ENCODE measurements at regions not wholly inside any gene's neighbourhood (a gene's known extent, or its start where the extent isn't known, plus 50 kb on each side); places are given as distances from the start of the nearest gene placed in this dataset.

DNA sequence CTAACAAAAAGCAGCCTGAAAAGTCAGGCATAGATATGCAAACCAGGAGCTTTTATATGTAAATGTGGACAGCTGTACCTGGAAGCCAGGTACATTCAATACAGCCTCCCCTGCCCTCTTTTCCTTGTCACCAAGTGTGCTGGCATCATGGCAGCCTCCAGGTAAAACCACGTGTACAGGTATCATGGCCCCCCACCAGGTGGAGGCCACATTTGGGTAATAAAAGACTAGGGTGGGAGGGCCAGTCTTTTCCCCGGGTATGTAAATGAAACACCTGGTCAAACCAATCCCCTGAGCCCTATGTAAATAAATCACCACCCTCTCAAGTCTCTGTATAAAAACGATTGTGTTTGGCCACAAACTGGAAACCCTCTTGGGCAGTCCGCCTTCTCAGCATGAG is 226.4 kb upstream of the GOT2 start:
- WGBS = 65% methylated on average over 4 of the region's 4 CpGs

DNA sequence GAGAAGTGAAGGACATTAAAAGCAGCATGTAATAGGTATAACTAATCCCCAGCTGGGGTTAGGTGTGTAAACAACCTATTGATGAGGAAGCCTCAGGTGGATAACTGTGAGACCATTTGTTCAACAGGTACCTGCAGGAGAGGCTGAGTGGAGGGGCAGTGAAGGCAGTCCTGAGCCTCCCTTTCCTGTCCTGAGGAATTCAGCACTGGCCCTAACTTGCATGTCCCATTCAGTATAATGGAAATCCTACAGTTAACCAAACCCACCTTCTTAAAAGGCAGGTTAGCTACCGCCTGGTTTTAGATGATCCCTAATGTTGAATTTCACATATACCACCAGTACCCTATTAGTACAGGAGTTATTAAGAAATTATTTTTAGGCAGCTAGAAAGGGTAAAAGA is 225.9 kb upstream of the GOT2 start:
- no peak for DNase-seq (ENCODE audit: low spot score)
- 100% methylated on average over 1 of the region's 1 CpG for WGBS
- H3K36me3 ChIP-seq = no peaks in the 10 kb centered on the region
- H3K27ac ChIP-seq = no peak overlapping the region
- no peaks in the 10 kb centered on the region for H3K27me3 ChIP-seq (replicated peaks; ENCODE audit: insufficient read depth)
- no peak for TF ChIP-seq POLR2A (IDR thresholded peaks at IDR 0.05)
- TF ChIP-seq, protein P1, sequence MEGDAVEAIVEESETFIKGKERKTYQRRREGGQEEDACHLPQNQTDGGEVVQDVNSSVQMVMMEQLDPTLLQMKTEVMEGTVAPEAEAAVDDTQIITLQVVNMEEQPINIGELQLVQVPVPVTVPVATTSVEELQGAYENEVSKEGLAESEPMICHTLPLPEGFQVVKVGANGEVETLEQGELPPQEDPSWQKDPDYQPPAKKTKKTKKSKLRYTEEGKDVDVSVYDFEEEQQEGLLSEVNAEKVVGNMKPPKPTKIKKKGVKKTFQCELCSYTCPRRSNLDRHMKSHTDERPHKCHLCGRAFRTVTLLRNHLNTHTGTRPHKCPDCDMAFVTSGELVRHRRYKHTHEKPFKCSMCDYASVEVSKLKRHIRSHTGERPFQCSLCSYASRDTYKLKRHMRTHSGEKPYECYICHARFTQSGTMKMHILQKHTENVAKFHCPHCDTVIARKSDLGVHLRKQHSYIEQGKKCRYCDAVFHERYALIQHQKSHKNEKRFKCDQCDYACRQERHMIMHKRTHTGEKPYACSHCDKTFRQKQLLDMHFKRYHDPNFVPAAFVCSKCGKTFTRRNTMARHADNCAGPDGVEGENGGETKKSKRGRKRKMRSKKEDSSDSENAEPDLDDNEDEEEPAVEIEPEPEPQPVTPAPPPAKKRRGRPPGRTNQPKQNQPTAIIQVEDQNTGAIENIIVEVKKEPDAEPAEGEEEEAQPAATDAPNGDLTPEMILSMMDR (IDR thresholded peaks at IDR 0.05) = no peak
- TF ChIP-seq POLR2AphosphoS5 (IDR thresholded peaks at IDR 0.05) = no peak
- H3K4me3 ChIP-seq = no peak overlapping the region
- intact Hi-C loops (cut with DNase I) = no loop called here
- H3K9me3 ChIP-seq = no peaks in the 10 kb centered on the region
- H3K4me1 ChIP-seq (replicated peaks) = no peaks in the 10 kb centered on the region

More for the DNA sequence above, 226.4 kb upstream of the GOT2 start:
- H3K4me1 ChIP-seq (replicated peaks) = no peaks in the 10 kb centered on the region
- TF ChIP-seq POLR2AphosphoS5 (IDR thresholded peaks at IDR 0.05) (no peak), POLR2A (IDR thresholded peaks at IDR 0.05) (no peak)
- TF ChIP-seq, protein P1 (IDR thresholded peaks at IDR 0.05) = no peak
- no peaks in the 10 kb centered on the region for H3K36me3 ChIP-seq
- no peak overlapping the region for H3K27ac ChIP-seq
- DNase-seq (ENCODE audit: low spot score) = no peak
- H3K9me3 ChIP-seq = no peaks in the 10 kb centered on the region
- no peaks in the 10 kb centered on the region for H3K27me3 ChIP-seq (replicated peaks; ENCODE audit: insufficient read depth)
- intact Hi-C loops (cut with DNase I) = no loop called here
- no peak overlapping the region for H3K4me3 ChIP-seq

DNA sequence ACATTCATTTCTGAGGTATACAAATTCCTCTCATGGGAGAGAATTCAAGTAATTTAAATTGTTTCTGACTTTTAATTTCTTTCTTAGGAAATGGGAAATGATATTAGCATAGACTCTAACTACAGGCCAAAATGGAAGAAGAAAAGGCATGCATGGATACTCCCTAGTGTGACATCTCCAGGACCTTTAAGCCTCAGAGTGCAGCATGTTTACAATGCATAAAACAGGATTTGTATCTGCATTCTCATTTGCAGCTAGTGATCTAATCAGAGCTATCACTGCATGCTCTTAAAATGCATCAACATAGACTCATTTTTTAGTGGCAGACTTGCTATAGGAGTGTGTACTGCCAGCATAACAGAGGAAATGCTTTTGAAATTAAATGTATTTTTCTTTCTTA is 224.6 kb upstream of the GOT2 start:
- intact Hi-C loops (cut with DNase I) = no loop called here
- Histone ChIP-seq H3K9me3 (no peaks in the 10 kb centered on the region), H3K4me3 (no peak overlapping the region), H3K27me3 (replicated peaks; ENCODE audit: insufficient read depth) (no peaks in the 10 kb centered on the region), H3K4me1 (replicated peaks) (no peaks in the 10 kb centered on the region), H3K36me3 (no peaks in the 10 kb centered on the region), H3K27ac (no peak overlapping the region)
- DNase-seq (ENCODE audit: low spot score) = no peak
- TF ChIP-seq POLR2AphosphoS5 (IDR thresholded peaks at IDR 0.05) (no peak), POLR2A (IDR thresholded peaks at IDR 0.05) (no peak)
- TF ChIP-seq, protein P1 (IDR thresholded peaks at IDR 0.05) = no peak

DNA sequence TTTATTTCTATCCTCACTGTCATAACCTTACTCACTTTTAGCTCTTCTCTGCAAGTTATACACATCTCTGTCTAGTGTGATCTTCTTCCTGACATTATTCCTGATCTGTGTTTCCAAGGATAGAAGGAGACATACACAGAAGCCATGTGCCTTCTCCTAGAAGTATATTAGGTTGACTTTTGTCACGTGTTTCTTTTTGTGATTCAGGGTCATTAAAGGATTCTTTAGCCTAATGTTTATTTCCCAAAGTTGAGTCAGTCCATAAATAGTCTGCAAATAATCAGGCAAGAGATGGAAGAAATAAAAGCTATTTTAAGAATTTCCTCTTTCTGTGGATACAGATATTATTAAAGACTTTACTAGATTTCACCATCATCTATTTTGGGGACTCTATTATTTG is 214.1 kb upstream of the GOT2 start:
- H3K4me1 ChIP-seq (replicated peaks) = no peaks in the 10 kb centered on the region
- 41% methylated on average over 1 of the region's 1 CpG for WGBS
- no peak for DNase-seq (ENCODE audit: low spot score)
- no peak overlapping the region for H3K27ac ChIP-seq
- H3K9me3 ChIP-seq = no peaks in the 10 kb centered on the region
- no peak overlapping the region for H3K4me3 ChIP-seq
- TF ChIP-seq, protein P1 (IDR thresholded peaks at IDR 0.05) = no peak
- no peak for TF ChIP-seq POLR2A (IDR thresholded peaks at IDR 0.05)
- no peak for TF ChIP-seq POLR2AphosphoS5 (IDR thresholded peaks at IDR 0.05)
- no peaks in the 10 kb centered on the region for H3K36me3 ChIP-seq
- no peaks in the 10 kb centered on the region for H3K27me3 ChIP-seq (replicated peaks; ENCODE audit: insufficient read depth)
- intact Hi-C loops (cut with DNase I) = no loop called here

DNA sequence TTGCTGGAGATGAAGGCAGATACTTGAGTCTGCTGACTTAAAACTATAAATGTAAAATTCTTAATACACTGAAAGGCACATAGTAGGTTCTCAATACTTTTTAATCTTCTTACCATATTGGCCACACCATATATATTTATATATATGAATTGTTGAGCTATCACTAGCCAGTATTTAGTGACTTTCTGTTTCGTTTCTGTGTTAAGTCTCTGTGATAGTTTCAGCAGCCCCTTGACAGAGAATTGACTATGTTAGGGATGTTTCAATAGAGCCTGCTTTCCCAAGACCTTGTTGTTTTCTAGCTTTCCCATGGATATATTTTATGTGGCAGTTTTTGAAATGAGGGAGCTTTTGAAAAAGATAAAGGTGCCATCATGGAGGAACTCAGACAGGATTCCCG is 206.5 kb upstream of the GOT2 start:
- no peaks in the 10 kb centered on the region for H3K27me3 ChIP-seq (replicated peaks; ENCODE audit: insufficient read depth)
- no peaks in the 10 kb centered on the region for H3K9me3 ChIP-seq
- DNase-seq (ENCODE audit: low spot score) = no peak
- intact Hi-C loops (cut with DNase I) = no loop called here
- H3K4me1 ChIP-seq (replicated peaks) = no peaks in the 10 kb centered on the region
- no peak overlapping the region for H3K27ac ChIP-seq
- no peaks in the 10 kb centered on the region for H3K36me3 ChIP-seq
- no peak overlapping the region for H3K4me3 ChIP-seq
- TF ChIP-seq POLR2A (IDR thresholded peaks at IDR 0.05) = no peak
- TF ChIP-seq, protein P1 (IDR thresholded peaks at IDR 0.05) = no peak
- no peak for TF ChIP-seq POLR2AphosphoS5 (IDR thresholded peaks at IDR 0.05)
- WGBS = 80% methylated on average over 2 of the region's 2 CpGs

Data from prostate gland (tissue), 2 donors.